WTC11 (cell line): ENCODE measurements at regions not wholly inside any gene's neighbourhood (a gene's known extent, or its start where the extent isn't known, plus 50 kb on each side); places are given as distances from the start of the nearest gene placed in this dataset.

Source experiments
- ATAC-seq: fragments of 200-7000 bp; cut with Tn5 transposase; 2 replicates; pipeline ENCODE4 v1.10.0; 2021; ENCODE audit warnings: mild to moderate bottlenecking, moderate library complexity
- CTCF ChIA-PET: fragments of 300-600 bp; sonication (Branson Sonifier 250); formaldehyde crosslinking; loops from one replicate; lab custom pipeline; 2021; ENCODE audit warnings: antibody characterized with exemption; lab: Charles Lee
- POLR2A ChIA-PET: fragments of 350-600 bp; sonication (Branson Sonifier 250); formaldehyde crosslinking; loops from one replicate; lab custom pipeline; 2021; ENCODE audit warnings: antibody characterized with exemption; lab: Charles Lee
- DNase-seq: peaks from one replicate; pipeline ENCODE4 v3.0.0; 2021; ENCODE audit warnings: low spot score
- H3K27ac Mint-ChIP-seq: 2 replicates; pipeline ENCODE4 v1.8.0; 2021; ENCODE audit warnings: mixed read lengths
- H3K27me3 Mint-ChIP-seq: 2 replicates; pipeline ENCODE4 v1.8.0; 2021; ENCODE audit warnings: low read depth, mild to moderate bottlenecking, moderate library complexity, mixed read lengths
- H3K36me3 Mint-ChIP-seq: 2 replicates; pipeline ENCODE4 v1.8.0; 2021; ENCODE audit warnings: mixed read lengths
- H3K4me1 Mint-ChIP-seq: 2 replicates; pipeline ENCODE4 v1.8.0; 2022; ENCODE audit warnings: mixed read lengths
- H3K4me3 Mint-ChIP-seq: 2 replicates; pipeline ENCODE4 v1.8.0; 2021; ENCODE audit warnings: mild to moderate bottlenecking, moderate library complexity, mixed read lengths
- H3K9me3 Mint-ChIP-seq: 2 replicates; pipeline ENCODE4 v1.8.0; 2021; ENCODE audit warnings: mixed read lengths
- ATF1 ChIP-seq: sonication (generic); formaldehyde crosslinking; IDR thresholded peaks from 2 replicates; pipeline ENCODE4 v1.8.1; 2023; ENCODE audit warnings: mild to moderate bottlenecking, moderate library complexity, missing genetic modification reagents
- CBFB ChIP-seq: sonication (generic); formaldehyde crosslinking; IDR thresholded peaks from 2 replicates; pipeline ENCODE4 v1.8.1; 2022; ENCODE audit warnings: mild to moderate bottlenecking, low read depth, missing genetic modification reagents
- E2F1 ChIP-seq: sonication (generic); formaldehyde crosslinking; IDR thresholded peaks from 2 replicates; pipeline ENCODE4 v1.8.0; 2022; ENCODE audit warnings: mild to moderate bottlenecking, missing genetic modification reagents
- ELF4 ChIP-seq: sonication (generic); formaldehyde crosslinking; IDR thresholded peaks from 2 replicates; pipeline ENCODE4 v1.8.1; 2022; ENCODE audit warnings: low read depth, mild to moderate bottlenecking, moderate library complexity, missing genetic modification reagents
- EMX1 ChIP-seq: fragments of 250-450 bp; sonication (Bioruptor Pico); IDR thresholded peaks from 2 replicates; pipeline ENCODE4 v1.8.0; 2021; ENCODE audit warnings: mild to moderate bottlenecking
- ETV6 ChIP-seq: sonication (generic); formaldehyde crosslinking; IDR thresholded peaks from 2 replicates; pipeline ENCODE4 v1.8.1; 2022; ENCODE audit warnings: mild to moderate bottlenecking, missing genetic modification reagents
- GABPB1 ChIP-seq: sonication (generic); formaldehyde crosslinking; IDR thresholded peaks from 2 replicates; pipeline ENCODE4 v1.8.1; 2023; ENCODE audit warnings: mild to moderate bottlenecking, missing genetic modification reagents
- HMGA2 ChIP-seq: fragments of 250-450 bp; sonication (Bioruptor Pico); IDR thresholded peaks from 2 replicates; pipeline ENCODE4 v1.4.0; 2021; ENCODE audit warnings: mild to moderate bottlenecking, moderate library complexity
- JAZF1 ChIP-seq: fragments of 250-450 bp; sonication (Bioruptor Pico); IDR thresholded peaks from 2 replicates; pipeline ENCODE4 v1.9.0; 2021; ENCODE audit warnings: moderate library complexity, mild to moderate bottlenecking, inconsistent platforms
- KAT7 ChIP-seq: sonication (generic); formaldehyde crosslinking; IDR thresholded peaks from 2 replicates; pipeline ENCODE4 v1.8.1; 2023; ENCODE audit warnings: missing genetic modification reagents, mild to moderate bottlenecking, borderline replicate concordance
- MAX ChIP-seq: sonication (generic); formaldehyde crosslinking; IDR thresholded peaks from 2 replicates; pipeline ENCODE4 v1.8.0; 2022; ENCODE audit warnings: mild to moderate bottlenecking, missing genetic modification reagents
- NFATC4 ChIP-seq: fragments of 250-450 bp; sonication (Bioruptor Pico); IDR thresholded peaks from 2 replicates; pipeline ENCODE4 v1.9.0; 2021; ENCODE audit warnings: mild to moderate bottlenecking
- NR3C1 ChIP-seq: sonication (generic); formaldehyde crosslinking; conservative IDR thresholded peaks from 2 replicates; pipeline ENCODE4 v1.8.1; 2023; ENCODE audit warnings: low read depth, mild to moderate bottlenecking, missing genetic modification reagents
- RELA ChIP-seq: sonication (generic); formaldehyde crosslinking; IDR thresholded peaks from 2 replicates; pipeline ENCODE4 v1.8.1; 2022; ENCODE audit warnings: missing genetic modification reagents, mild to moderate bottlenecking, borderline replicate concordance
- SMAD3 ChIP-seq: sonication (generic); formaldehyde crosslinking; IDR thresholded peaks from 2 replicates; pipeline ENCODE4 v1.8.0; 2022; ENCODE audit warnings: missing genetic modification reagents, mild to moderate bottlenecking, borderline replicate concordance
- STAT6 ChIP-seq: sonication (generic); formaldehyde crosslinking; conservative IDR thresholded peaks from 2 replicates; pipeline ENCODE4 v1.8.1; 2023; ENCODE audit warnings: mild to moderate bottlenecking, low read depth, missing genetic modification reagents, moderate library complexity
- TP53 ChIP-seq: sonication (generic); formaldehyde crosslinking; IDR thresholded peaks from 2 replicates; pipeline ENCODE4 v1.8.1; 2023; ENCODE audit warnings: mild to moderate bottlenecking, missing genetic modification reagents
- ZBTB21 ChIP-seq: sonication (generic); formaldehyde crosslinking; IDR thresholded peaks from 2 replicates; pipeline ENCODE4 v1.8.1; 2023; ENCODE audit warnings: mild to moderate bottlenecking, missing genetic modification reagents, borderline replicate concordance
- ZNF317 ChIP-seq: sonication (generic); formaldehyde crosslinking; IDR thresholded peaks from 2 replicates; pipeline ENCODE4 v1.8.1; 2023; ENCODE audit warnings: low read depth, mild to moderate bottlenecking, moderate library complexity, missing genetic modification reagents, borderline replicate concordance
- ZNF532 ChIP-seq: fragments of 250-450 bp; sonication (Bioruptor Pico); IDR thresholded peaks from 2 replicates; pipeline ENCODE4 v1.9.0; 2021; ENCODE audit warnings: mild to moderate bottlenecking, borderline replicate concordance
- ZNF671 ChIP-seq: fragments of 250-450 bp; sonication (Bioruptor Pico); IDR thresholded peaks from 2 replicates; pipeline ENCODE4 v1.8.0; 2021; ENCODE audit warnings: mild to moderate bottlenecking
- TF ChIP-seq, protein P1 (sequence below): sonication (generic); formaldehyde crosslinking; IDR thresholded peaks from 2 replicates; pipeline ENCODE4 v1.8.1; 2023; ENCODE audit warnings: mild to moderate bottlenecking, missing genetic modification reagents, moderate library complexity
- TF ChIP-seq, protein P2 (sequence below): sonication (generic); formaldehyde crosslinking; IDR thresholded peaks from 2 replicates; pipeline ENCODE4 v1.8.1; 2023; ENCODE audit warnings: mild to moderate bottlenecking, moderate library complexity, missing genetic modification reagents

GRCh38 chr4:82036181-82036580 lies 337.6 kb downstream of the HNRNPD start:
- H3K9me3 Mint-ChIP-seq, result no peaks in the 10 kb centered on the region
- peaks cover 2% of the 10 kb centered on the region for H3K27me3 Mint-ChIP-seq
- H3K36me3 Mint-ChIP-seq, result no peaks in the 10 kb centered on the region
- H3K4me1 Mint-ChIP-seq, result peaks cover 25% of the 10 kb centered on the region
- H3K27ac Mint-ChIP-seq, result no peak overlapping the region
- ATAC-seq (no peak), DNase-seq (no peak)
- ChIA-PET POLR2A (no interaction called here), CTCF (no interaction called here)
- no peak overlapping the region for H3K4me3 Mint-ChIP-seq
- TF ChIP-seq JAZF1 (CRISPR knock-in tag) (no peak), MAX (CRISPR knock-in tag) (no peak), SMAD3 (CRISPR knock-in tag) (no peak), RELA (no peak), ELF4 (no peak), ZBTB21 (CRISPR knock-in tag) (no peak), ZNF317 (CRISPR knock-in tag) (no peak), EMX1 (CRISPR knock-in tag) (no peak), E2F1 (CRISPR knock-in tag) (no peak), ATF1 (CRISPR knock-in tag) (no peak), GABPB1 (CRISPR knock-in tag) (no peak), NFATC4 (CRISPR knock-in tag) (no peak), ZNF532 (CRISPR knock-in tag) (no peak), CBFB (no peak)
- TF ChIP-seq, protein P1, sequence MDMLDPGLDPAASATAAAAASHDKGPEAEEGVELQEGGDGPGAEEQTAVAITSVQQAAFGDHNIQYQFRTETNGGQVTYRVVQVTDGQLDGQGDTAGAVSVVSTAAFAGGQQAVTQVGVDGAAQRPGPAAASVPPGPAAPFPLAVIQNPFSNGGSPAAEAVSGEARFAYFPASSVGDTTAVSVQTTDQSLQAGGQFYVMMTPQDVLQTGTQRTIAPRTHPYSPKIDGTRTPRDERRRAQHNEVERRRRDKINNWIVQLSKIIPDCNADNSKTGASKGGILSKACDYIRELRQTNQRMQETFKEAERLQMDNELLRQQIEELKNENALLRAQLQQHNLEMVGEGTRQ (CRISPR knock-in tag), result no peak
- TF ChIP-seq, protein P2, sequence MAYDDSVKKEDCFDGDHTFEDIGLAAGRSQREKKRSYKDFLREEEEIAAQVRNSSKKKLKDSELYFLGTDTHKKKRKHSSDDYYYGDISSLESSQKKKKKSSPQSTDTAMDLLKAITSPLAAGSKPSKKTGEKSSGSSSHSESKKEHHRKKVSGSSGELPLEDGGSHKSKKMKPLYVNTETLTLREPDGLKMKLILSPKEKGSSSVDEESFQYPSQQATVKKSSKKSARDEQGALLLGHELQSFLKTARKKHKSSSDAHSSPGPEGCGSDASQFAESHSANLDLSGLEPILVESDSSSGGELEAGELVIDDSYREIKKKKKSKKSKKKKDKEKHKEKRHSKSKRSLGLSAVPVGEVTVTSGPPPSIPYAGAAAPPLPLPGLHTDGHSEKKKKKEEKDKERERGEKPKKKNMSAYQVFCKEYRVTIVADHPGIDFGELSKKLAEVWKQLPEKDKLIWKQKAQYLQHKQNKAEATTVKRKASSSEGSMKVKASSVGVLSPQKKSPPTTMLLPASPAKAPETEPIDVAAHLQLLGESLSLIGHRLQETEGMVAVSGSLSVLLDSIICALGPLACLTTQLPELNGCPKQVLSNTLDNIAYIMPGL (CRISPR knock-in tag), result no peak

DNA sequence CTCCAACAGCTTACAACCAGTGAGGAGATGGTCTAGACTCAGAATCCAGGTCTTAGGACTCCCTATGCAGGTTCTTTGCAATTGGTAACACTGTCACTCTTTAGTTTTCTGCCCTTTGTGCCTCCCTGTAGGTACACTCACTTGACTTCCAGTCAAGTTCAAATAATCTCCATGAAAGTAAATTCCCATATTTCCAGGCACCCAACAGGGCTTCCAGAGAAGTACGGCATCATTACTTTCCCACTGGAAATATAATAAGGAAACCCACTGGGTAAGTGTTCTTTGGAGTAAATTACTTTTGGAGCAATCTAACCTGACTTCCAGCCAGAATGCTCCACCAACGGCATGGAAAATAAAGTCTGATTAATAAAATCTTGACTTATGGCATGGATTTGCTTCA lies 338.9 kb downstream of the HNRNPD start:
- Mint-ChIP-seq H3K9me3 (no peaks in the 10 kb centered on the region), H3K4me1 (peaks cover 34% of the 10 kb centered on the region), H3K27me3 (no peaks in the 10 kb centered on the region), H3K4me3 (no peak overlapping the region), H3K27ac (no peak overlapping the region), H3K36me3 (no peaks in the 10 kb centered on the region)
- POLR2A ChIA-PET, result no interaction called here
- DNase-seq (no peak), ATAC-seq (no peak)
- CTCF ChIA-PET, result no interaction called here
- TF ChIP-seq TP53 (CRISPR knock-in tag), result no peak
- TF ChIP-seq STAT6, result no peak
- TF ChIP-seq HMGA2 (CRISPR knock-in tag), result no peak
- TF ChIP-seq ZNF671 (CRISPR knock-in tag), result no peak
- no peak for TF ChIP-seq KAT7
- no peak for TF ChIP-seq ELF4
- TF ChIP-seq NR3C1, result no peak
- no peak for TF ChIP-seq ETV6 (CRISPR knock-in tag)
